ENCODE measurements at regions not wholly inside any gene's neighbourhood (a gene's known extent, or its start where the extent isn't known, plus 50 kb on each side); places are given as distances from the start of the nearest gene placed in this dataset.

DNA sequence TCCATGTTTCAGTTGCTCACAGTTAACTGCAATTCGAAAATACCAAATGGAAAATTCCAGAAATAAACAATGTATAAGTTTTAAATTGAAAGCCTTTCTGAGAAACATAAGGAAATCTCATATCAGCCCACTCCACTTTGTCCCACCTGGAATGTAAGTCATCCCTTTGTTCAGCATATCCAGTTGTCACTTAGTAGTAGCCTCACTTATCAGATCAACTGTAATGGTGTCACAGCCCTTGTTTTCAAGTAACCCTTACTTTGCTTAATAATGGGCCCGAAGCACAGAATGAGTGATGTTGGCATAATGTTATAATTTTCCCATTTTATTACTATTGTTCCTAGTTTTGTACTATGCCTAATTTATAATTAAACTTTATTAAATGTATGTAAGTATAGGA lies 646.8 kb downstream of the C12orf50 start:
- TF ChIP-seq, protein P1, sequence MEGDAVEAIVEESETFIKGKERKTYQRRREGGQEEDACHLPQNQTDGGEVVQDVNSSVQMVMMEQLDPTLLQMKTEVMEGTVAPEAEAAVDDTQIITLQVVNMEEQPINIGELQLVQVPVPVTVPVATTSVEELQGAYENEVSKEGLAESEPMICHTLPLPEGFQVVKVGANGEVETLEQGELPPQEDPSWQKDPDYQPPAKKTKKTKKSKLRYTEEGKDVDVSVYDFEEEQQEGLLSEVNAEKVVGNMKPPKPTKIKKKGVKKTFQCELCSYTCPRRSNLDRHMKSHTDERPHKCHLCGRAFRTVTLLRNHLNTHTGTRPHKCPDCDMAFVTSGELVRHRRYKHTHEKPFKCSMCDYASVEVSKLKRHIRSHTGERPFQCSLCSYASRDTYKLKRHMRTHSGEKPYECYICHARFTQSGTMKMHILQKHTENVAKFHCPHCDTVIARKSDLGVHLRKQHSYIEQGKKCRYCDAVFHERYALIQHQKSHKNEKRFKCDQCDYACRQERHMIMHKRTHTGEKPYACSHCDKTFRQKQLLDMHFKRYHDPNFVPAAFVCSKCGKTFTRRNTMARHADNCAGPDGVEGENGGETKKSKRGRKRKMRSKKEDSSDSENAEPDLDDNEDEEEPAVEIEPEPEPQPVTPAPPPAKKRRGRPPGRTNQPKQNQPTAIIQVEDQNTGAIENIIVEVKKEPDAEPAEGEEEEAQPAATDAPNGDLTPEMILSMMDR (IDR thresholded peaks at IDR 0.05; ENCODE audit: unreplicated experiment): no peak
- H3K27me3 Mint-ChIP-seq (ENCODE audit: insufficient read depth, unreplicated experiment): no peaks in the 10 kb centered on the region
- no TSS peak for BruUV-seq (replicated peaks)
- H3K9me3 Mint-ChIP-seq (ENCODE audit: unreplicated experiment): no peaks in the 10 kb centered on the region
- intact Hi-C loops (cut with micrococcal nuclease): no loop called here
- H3K36me3 Mint-ChIP-seq (ENCODE audit: insufficient read depth, unreplicated experiment): peaks cover 7% of the 10 kb centered on the region
- no peak overlapping the region for H3K27ac Mint-ChIP-seq (ENCODE audit: low read depth, unreplicated experiment)
- no peak overlapping the region for H3K4me3 Mint-ChIP-seq (ENCODE audit: unreplicated experiment)
- DNase-seq (ENCODE audit: unreplicated experiment): no peak
- ChIA-PET POLR2A (interaction anchor here (0.7 kb wide), 1 partner anchor 130 kb away, joined by 4 read pairs; no protein-coding TSS in a partner anchor), CTCF (interaction anchor here (0.8 kb wide), 1 partner anchor 25 kb away, joined by 3 read pairs; no protein-coding TSS in a partner anchor)
- no peaks in the 10 kb centered on the region for H3K4me1 Mint-ChIP-seq (ENCODE audit: insufficient read depth, unreplicated experiment)

DNA sequence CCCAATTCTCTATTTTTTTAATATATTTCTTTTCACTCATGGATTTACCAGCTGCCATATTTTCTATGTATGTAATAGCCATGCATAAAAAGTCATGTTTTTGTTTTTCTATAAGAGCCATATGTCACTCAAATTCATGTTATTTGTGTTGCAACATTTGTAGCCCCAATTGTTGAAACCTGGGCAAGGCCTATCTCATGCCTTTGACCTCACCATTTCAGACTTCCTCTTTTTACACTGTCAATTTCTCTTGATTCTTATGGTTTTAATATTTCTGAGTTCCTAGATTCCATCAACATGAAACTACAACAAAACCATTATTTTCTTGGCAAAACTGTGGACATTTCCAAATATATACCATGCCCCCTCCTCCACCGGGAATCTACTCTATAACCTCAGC lies 647.5 kb downstream of the C12orf50 start:
- H3K27me3 Mint-ChIP-seq (ENCODE audit: insufficient read depth, unreplicated experiment): no peaks in the 10 kb centered on the region
- intact Hi-C loops (cut with micrococcal nuclease): no loop called here
- H3K4me3 Mint-ChIP-seq (ENCODE audit: unreplicated experiment): no peak overlapping the region
- BruUV-seq (replicated peaks): no TSS peak
- no peak for DNase-seq (ENCODE audit: unreplicated experiment)
- ChIA-PET CTCF (interaction anchor here (0.6 kb wide), 1 partner anchor 1453 kb away, joined by 3 read pairs; no protein-coding TSS in a partner anchor), POLR2A (interaction anchor here (0.7 kb wide), 1 partner anchor 131 kb away, joined by 4 read pairs; no protein-coding TSS in a partner anchor)
- TF ChIP-seq, protein P1 (IDR thresholded peaks at IDR 0.05; ENCODE audit: unreplicated experiment): no peak
- no peaks in the 10 kb centered on the region for H3K4me1 Mint-ChIP-seq (ENCODE audit: insufficient read depth, unreplicated experiment)
- H3K9me3 Mint-ChIP-seq (ENCODE audit: unreplicated experiment): no peaks in the 10 kb centered on the region
- H3K27ac Mint-ChIP-seq (ENCODE audit: low read depth, unreplicated experiment): no peak overlapping the region
- H3K36me3 Mint-ChIP-seq (ENCODE audit: insufficient read depth, unreplicated experiment): peaks cover 3% of the 10 kb centered on the region

DNA sequence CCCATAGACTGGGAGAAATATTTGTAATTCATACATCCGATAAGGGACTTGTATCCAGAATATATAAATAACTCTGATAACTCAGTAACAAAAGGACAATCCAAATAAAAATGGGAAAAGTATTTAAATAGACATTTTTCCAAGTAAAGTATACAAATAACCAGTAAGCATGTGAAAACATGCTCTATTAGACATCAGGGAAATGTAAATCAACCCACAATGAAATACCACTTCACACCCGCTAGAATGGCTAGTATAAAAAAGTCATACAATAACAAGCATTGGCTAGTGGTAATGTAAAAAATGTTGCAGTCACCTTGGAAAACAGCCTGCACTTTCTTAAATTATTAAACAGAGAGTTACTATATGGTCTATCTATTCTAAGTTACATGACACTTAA lies 650.7 kb downstream of the C12orf50 start:
- no peak overlapping the region for H3K27ac Mint-ChIP-seq (ENCODE audit: low read depth, unreplicated experiment)
- CTCF ChIA-PET: interaction anchor here (0.6 to 1.1 kb wide), 2 partner anchors 10 to 179 kb away, joined by 3 read pairs; no protein-coding TSS in a partner anchor
- BruUV-seq (replicated peaks): no TSS peak
- no peak for DNase-seq (ENCODE audit: unreplicated experiment)
- TF ChIP-seq, protein P1 (IDR thresholded peaks at IDR 0.05; ENCODE audit: unreplicated experiment): no peak
- H3K27me3 Mint-ChIP-seq (ENCODE audit: insufficient read depth, unreplicated experiment): no peaks in the 10 kb centered on the region
- intact Hi-C loops (cut with micrococcal nuclease): no loop called here
- H3K4me1 Mint-ChIP-seq (ENCODE audit: insufficient read depth, unreplicated experiment): no peaks in the 10 kb centered on the region
- H3K4me3 Mint-ChIP-seq (ENCODE audit: unreplicated experiment): no peak overlapping the region
- H3K9me3 Mint-ChIP-seq (ENCODE audit: unreplicated experiment): peaks cover 8% of the 10 kb centered on the region
- POLR2A ChIA-PET: no interaction called here
- no peaks in the 10 kb centered on the region for H3K36me3 Mint-ChIP-seq (ENCODE audit: insufficient read depth, unreplicated experiment)

DNA sequence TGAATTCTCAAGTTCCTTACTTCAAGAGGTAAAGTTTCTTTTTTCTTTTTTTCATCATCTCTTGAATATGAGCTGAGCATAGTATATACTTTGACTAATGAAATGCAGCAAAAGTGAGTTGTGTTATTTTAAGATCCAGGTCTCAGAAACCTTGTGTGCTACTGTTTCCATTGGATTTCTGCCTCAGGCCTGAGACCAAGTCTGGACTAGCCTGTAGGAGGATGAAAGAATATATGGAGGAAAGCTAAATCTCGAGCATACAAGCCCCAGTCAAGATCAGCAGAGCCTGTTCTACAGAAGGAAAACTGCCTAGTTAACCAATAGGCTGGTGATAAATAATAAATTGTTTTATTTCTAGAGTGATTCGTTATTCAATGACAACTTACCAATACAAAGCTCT lies 652.5 kb downstream of the C12orf50 start:
- intact Hi-C loops (cut with micrococcal nuclease): no loop called here
- ChIA-PET CTCF (interaction anchor here (0.6 to 1.7 kb wide), 5 partner anchors 10 to 212 kb away, joined by 3 read pairs; no protein-coding TSS in a partner anchor), POLR2A (interaction anchor here (0.8 kb wide), 1 partner anchor 13 kb away, joined by 3 read pairs; no protein-coding TSS in a partner anchor)
- H3K27me3 Mint-ChIP-seq (ENCODE audit: insufficient read depth, unreplicated experiment): no peaks in the 10 kb centered on the region
- TF ChIP-seq, protein P1 (IDR thresholded peaks at IDR 0.05; ENCODE audit: unreplicated experiment): no peak
- DNase-seq (ENCODE audit: unreplicated experiment): no peak
- no TSS peak for BruUV-seq (replicated peaks)
- peaks cover 8% of the 10 kb centered on the region for H3K9me3 Mint-ChIP-seq (ENCODE audit: unreplicated experiment)
- H3K4me3 Mint-ChIP-seq (ENCODE audit: unreplicated experiment): no peak overlapping the region
- no peaks in the 10 kb centered on the region for H3K36me3 Mint-ChIP-seq (ENCODE audit: insufficient read depth, unreplicated experiment)
- no peak overlapping the region for H3K27ac Mint-ChIP-seq (ENCODE audit: low read depth, unreplicated experiment)
- no peaks in the 10 kb centered on the region for H3K4me1 Mint-ChIP-seq (ENCODE audit: insufficient read depth, unreplicated experiment)
